Liver (tissue), 8 donors: ENCODE measurements at regions not wholly inside any gene's neighbourhood (a gene's known extent, or its start where the extent isn't known, plus 50 kb on each side); places are given as distances from the start of the nearest gene placed in this dataset.

Source experiments
- DNase-seq: peaks from one replicate; pipeline ENCODE4 v3.0.0-alpha.2; 2017; ENCODE audit warnings: low spot score
- H3K27ac ChIP-seq, 2 donors: one replicate each; pipeline ENCODE4 v1.7.0; 2013; ENCODE audit warnings: inconsistent platforms in 2 of 2, low read length in 2 of 2, control low read depth in 1 of 2, low read depth in 1 of 2, mild to moderate bottlenecking in 1 of 2
- H3K27me3 ChIP-seq, 4 donors: one replicate each; pipeline versions ENCODE4 v1.6.1 to v1.7.0; 2013; ENCODE audit warnings: low read length in 3 of 4, inconsistent platforms in 1 of 4, mild to moderate bottlenecking in 1 of 4, moderate library complexity in 1 of 4; ENCODE audit not compliant: control insufficient read depth in 4 of 4, insufficient read depth in 4 of 4
- H3K36me3 ChIP-seq, 4 donors: one replicate each; pipeline versions ENCODE4 v1.6.1 to v1.7.0; 2013; ENCODE audit warnings: low read length in 3 of 4, mild to moderate bottlenecking in 3 of 4, low read depth in 1 of 4, moderate library complexity in 1 of 4; ENCODE audit not compliant: control insufficient read depth in 4 of 4, insufficient read depth in 3 of 4
- H3K4me1 ChIP-seq, 4 donors: one replicate each; pipeline versions ENCODE4 v1.6.1 to v1.7.0; 2013; ENCODE audit warnings: low read length in 3 of 4, mild to moderate bottlenecking in 3 of 4, moderate library complexity in 1 of 4; ENCODE audit not compliant: control insufficient read depth in 4 of 4, insufficient read depth in 4 of 4
- H3K4me3 ChIP-seq, 3 donors: one replicate each; pipeline versions ENCODE4 v1.6.1 to v1.7.0; 2013; ENCODE audit warnings: low read length in 3 of 3, control low read depth in 1 of 3, low read depth in 1 of 3, mild to moderate bottlenecking in 1 of 3
- H3K9ac ChIP-seq, 2 donors: one replicate each; pipeline ENCODE4 v1.7.0; 2013; ENCODE audit warnings: low read length in 2 of 2, mild to moderate bottlenecking in 2 of 2, moderate library complexity in 2 of 2, control low read depth in 1 of 2, low read depth in 1 of 2
- H3K9me3 ChIP-seq, 4 donors: one replicate each; pipeline versions ENCODE4 v1.6.1 to v1.7.0; 2013; ENCODE audit warnings: low read length in 3 of 4; ENCODE audit not compliant: control insufficient read depth in 4 of 4
- CTCF ChIP-seq: fragments of 150-350 bp; IDR thresholded peaks from 2 replicates; pipeline ENCODE4 v1.5.1; 2017; ENCODE audit warnings: improper control_type of control experiment, low read depth, low read length; ENCODE audit not compliant: missing input control
- EGR1 ChIP-seq, 2 donors: IDR thresholded peaks; 2 replicates each; pipeline ENCODE4 v1.6.1; 2016 to 2018; ENCODE audit warnings: antibody characterized with exemption in 2 of 2, low read depth in 2 of 2
- FOXA1 ChIP-seq: IDR thresholded peaks from 2 replicates; pipeline ENCODE4 v1.6.1; 2016; ENCODE audit warnings: antibody characterized with exemption
- FOXA2 ChIP-seq: IDR thresholded peaks from 2 replicates; pipeline ENCODE4 v1.6.1; 2016; ENCODE audit warnings: antibody characterized with exemption
- GABPA ChIP-seq, 2 donors: IDR thresholded peaks in 1 of 2; conservative IDR thresholded peaks in 1 of 2; 2 replicates each; pipeline ENCODE4 v1.6.1; 2016; ENCODE audit warnings: antibody characterized with exemption in 2 of 2, mild to moderate bottlenecking in 1 of 2, moderate library complexity in 1 of 2
- HNF4A ChIP-seq, 2 donors: conservative IDR thresholded peaks; 2 replicates each; pipeline ENCODE4 v1.6.1; 2016; ENCODE audit warnings: antibody characterized with exemption in 2 of 2, mild to moderate bottlenecking in 2 of 2
- HNF4G ChIP-seq: IDR thresholded peaks from 2 replicates; pipeline ENCODE4 v1.6.1; 2016; ENCODE audit warnings: antibody characterized with exemption
- JUND ChIP-seq, 2 donors: IDR thresholded peaks; 2 replicates each; pipeline ENCODE4 v1.6.1; 2016; ENCODE audit warnings: antibody characterized with exemption in 2 of 2
- NR2F2 ChIP-seq: IDR thresholded peaks from 2 replicates; pipeline ENCODE4 v1.6.1; 2016; ENCODE audit warnings: antibody characterized with exemption
- RAD21 ChIP-seq, 2 donors: IDR thresholded peaks; 2 replicates each; pipeline ENCODE4 v1.6.1; 2016; ENCODE audit warnings: antibody characterized with exemption in 2 of 2, mild to moderate bottlenecking in 2 of 2
- RXRA ChIP-seq, 2 donors: IDR thresholded peaks; 2 replicates each; pipeline ENCODE4 v1.6.1; 2017 to 2018; ENCODE audit warnings: antibody characterized with exemption in 2 of 2, mild to moderate bottlenecking in 1 of 2
- SP1 ChIP-seq: IDR thresholded peaks from 2 replicates; pipeline ENCODE4 v1.6.1; 2018; ENCODE audit warnings: antibody characterized with exemption, mild to moderate bottlenecking
- TAF1 ChIP-seq: conservative IDR thresholded peaks from 2 replicates; pipeline ENCODE4 v1.6.1; 2016; ENCODE audit warnings: antibody characterized with exemption, mild to moderate bottlenecking
- YY1 ChIP-seq: IDR thresholded peaks from 2 replicates; pipeline ENCODE4 v1.6.1; 2016; ENCODE audit warnings: antibody characterized with exemption, mild to moderate bottlenecking
- ZBTB33 ChIP-seq: IDR thresholded peaks from 2 replicates; pipeline ENCODE4 v1.6.1; 2016; ENCODE audit warnings: antibody characterized with exemption
- WGBS: extraction: QIAGEN DNeasy Blood & Tissue Kit; methylation state at CpG from one replicate; pipeline ENCODE4 v1.1.7; 2013; 5-methylcytosine and 5-hydroxymethylcytosine counted together
- TF ChIP-seq, protein P1 (sequence below): IDR thresholded peaks from 2 replicates; pipeline ENCODE4 v1.6.1; 2016; ENCODE audit warnings: antibody characterized with exemption
- TF ChIP-seq, protein P2 (sequence below): IDR thresholded peaks from 2 replicates; pipeline ENCODE4 v1.6.1; 2016; ENCODE audit warnings: antibody characterized with exemption, mild to moderate bottlenecking
- donor health status: healthy.
- donor health status: healthy.
- donor health status: healthy.
- donor health status: healthy.
- donor health status: healthy.

GRCh38 chr1:219415433-219415832, 197.5 kb downstream of the ZC3H11B start:
- 92% methylated on average over 2 of the region's 2 CpGs for WGBS
- Histone ChIP-seq H3K4me3 (no peak overlapping the region), H3K4me1 (peaks cover 0 to 9% (median 8%) of the 10 kb centered on the region in 4 donors), H3K27ac (no peak overlapping the region), H3K36me3 (no peaks in the 10 kb centered on the region), H3K9me3 (no peaks in the 10 kb centered on the region), H3K9ac (no peak overlapping the region), H3K27me3 (no peaks in the 10 kb centered on the region)
- DNase-seq, result no peak
- TF ChIP-seq, protein P1, sequence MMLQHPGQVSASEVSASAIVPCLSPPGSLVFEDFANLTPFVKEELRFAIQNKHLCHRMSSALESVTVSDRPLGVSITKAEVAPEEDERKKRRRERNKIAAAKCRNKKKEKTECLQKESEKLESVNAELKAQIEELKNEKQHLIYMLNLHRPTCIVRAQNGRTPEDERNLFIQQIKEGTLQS, result no peak
- TF ChIP-seq YY1 (no peak), TAF1 (no peak), HNF4G (no peak), ZBTB33 (no peak), SP1 (no peak), HNF4A (conservative IDR thresholded peaks at IDR 0.05) (no peak), FOXA2 (no peak), EGR1 (IDR thresholded peaks at IDR 0.05; ENCODE audit: low read depth in 2 of 2) (no peak), CTCF (no peak), NR2F2 (no peak), JUND (IDR thresholded peaks at IDR 0.05) (no peak), GABPA (IDR thresholded peaks at IDR 0.05 in 1 of 2, conservative IDR thresholded peaks at IDR 0.05 in 1 of 2) (no peak), FOXA1 (no peak), RXRA (IDR thresholded peaks at IDR 0.05) (no peak)
- TF ChIP-seq, protein P2, sequence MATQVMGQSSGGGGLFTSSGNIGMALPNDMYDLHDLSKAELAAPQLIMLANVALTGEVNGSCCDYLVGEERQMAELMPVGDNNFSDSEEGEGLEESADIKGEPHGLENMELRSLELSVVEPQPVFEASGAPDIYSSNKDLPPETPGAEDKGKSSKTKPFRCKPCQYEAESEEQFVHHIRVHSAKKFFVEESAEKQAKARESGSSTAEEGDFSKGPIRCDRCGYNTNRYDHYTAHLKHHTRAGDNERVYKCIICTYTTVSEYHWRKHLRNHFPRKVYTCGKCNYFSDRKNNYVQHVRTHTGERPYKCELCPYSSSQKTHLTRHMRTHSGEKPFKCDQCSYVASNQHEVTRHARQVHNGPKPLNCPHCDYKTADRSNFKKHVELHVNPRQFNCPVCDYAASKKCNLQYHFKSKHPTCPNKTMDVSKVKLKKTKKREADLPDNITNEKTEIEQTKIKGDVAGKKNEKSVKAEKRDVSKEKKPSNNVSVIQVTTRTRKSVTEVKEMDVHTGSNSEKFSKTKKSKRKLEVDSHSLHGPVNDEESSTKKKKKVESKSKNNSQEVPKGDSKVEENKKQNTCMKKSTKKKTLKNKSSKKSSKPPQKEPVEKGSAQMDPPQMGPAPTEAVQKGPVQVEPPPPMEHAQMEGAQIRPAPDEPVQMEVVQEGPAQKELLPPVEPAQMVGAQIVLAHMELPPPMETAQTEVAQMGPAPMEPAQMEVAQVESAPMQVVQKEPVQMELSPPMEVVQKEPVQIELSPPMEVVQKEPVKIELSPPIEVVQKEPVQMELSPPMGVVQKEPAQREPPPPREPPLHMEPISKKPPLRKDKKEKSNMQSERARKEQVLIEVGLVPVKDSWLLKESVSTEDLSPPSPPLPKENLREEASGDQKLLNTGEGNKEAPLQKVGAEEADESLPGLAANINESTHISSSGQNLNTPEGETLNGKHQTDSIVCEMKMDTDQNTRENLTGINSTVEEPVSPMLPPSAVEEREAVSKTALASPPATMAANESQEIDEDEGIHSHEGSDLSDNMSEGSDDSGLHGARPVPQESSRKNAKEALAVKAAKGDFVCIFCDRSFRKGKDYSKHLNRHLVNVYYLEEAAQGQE, result no peak

DNA sequence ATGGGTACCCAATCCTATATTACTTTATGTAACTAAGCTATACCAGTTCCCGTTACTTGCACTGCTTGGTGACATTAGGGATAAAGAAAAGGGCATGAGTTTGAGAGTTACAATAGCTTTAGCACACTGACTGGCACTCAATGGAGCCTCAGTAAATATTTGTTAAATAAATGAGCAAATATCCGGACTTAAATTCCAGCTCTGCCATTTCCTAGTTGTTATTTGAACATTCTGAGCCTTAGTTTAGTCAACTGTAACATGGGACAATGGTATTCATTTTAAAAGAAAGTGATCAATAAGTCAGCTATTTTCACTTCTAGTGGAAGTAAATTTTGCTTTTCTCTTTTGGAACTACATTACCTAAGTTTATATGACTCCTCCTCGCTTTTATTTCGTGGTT, 198.7 kb downstream of the ZC3H11B start:
- H3K9me3 ChIP-seq, result no peaks in the 10 kb centered on the region
- no peaks in the 10 kb centered on the region for H3K36me3 ChIP-seq
- no peak for DNase-seq
- no peak overlapping the region for H3K4me3 ChIP-seq
- 81% methylated on average over 4 of the region's 4 CpGs for WGBS
- H3K9ac ChIP-seq, result no peak overlapping the region
- no peak overlapping the region for H3K27ac ChIP-seq
- no peaks in the 10 kb centered on the region for H3K27me3 ChIP-seq
- no peaks in the 10 kb centered on the region for H3K4me1 ChIP-seq
- no peak for TF ChIP-seq CTCF
- TF ChIP-seq FOXA2, result no peak
- TF ChIP-seq SP1, result no peak
- no peak for TF ChIP-seq HNF4G
- TF ChIP-seq, protein P1, result no peak
- no peak for TF ChIP-seq FOXA1
- TF ChIP-seq, protein P2, result no peak
- TF ChIP-seq NR2F2, result no peak
- TF ChIP-seq TAF1, result no peak
- no peak for TF ChIP-seq RAD21 (IDR thresholded peaks at IDR 0.05)
- TF ChIP-seq GABPA (IDR thresholded peaks at IDR 0.05 in 1 of 2, conservative IDR thresholded peaks at IDR 0.05 in 1 of 2), result no peak
